ENCODE measurements at regions not wholly inside any gene's neighbourhood (a gene's known extent, or its start where the extent isn't known, plus 50 kb on each side); places are given as distances from the start of the nearest gene placed in this dataset.

DNA sequence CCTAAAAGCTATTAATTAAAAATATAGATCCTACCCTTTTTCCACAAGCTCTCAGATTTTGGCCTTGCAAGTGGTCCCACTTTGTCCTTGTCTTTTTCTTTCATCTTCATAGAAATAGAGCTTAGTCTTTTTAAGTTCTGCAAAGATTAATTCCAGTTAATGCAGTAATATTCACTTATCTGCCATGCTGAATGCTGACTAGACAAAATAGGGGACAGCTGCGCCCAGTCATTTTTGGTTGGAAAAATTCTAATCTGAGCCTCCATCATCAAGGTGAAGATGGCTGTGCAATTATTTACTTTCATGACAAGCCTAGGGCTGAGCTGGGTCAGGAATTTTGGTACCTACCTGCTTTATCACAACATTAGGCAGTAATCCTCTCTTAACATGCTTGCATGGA lies 241.3 kb upstream of the CXorf66 start:
- intact Hi-C loops (cut with DNase I; ENCODE audit: low total_unique reads), result no loop called here
- TF ChIP-seq POLR2A (IDR thresholded peaks at IDR 0.05), result no peak
- no peak for TF ChIP-seq CTCF (IDR thresholded peaks at IDR 0.05)
- WGBS, 2 donors, result 92 to 100% methylated on average over 1 of the region's 1 CpG
- no peak for DNase-seq (ENCODE audit: low spot score in 2 of 2)
- H3K4me3 ChIP-seq (ENCODE audit: low read depth, poor library complexity, severe bottlenecking), result no peak overlapping the region

DNA sequence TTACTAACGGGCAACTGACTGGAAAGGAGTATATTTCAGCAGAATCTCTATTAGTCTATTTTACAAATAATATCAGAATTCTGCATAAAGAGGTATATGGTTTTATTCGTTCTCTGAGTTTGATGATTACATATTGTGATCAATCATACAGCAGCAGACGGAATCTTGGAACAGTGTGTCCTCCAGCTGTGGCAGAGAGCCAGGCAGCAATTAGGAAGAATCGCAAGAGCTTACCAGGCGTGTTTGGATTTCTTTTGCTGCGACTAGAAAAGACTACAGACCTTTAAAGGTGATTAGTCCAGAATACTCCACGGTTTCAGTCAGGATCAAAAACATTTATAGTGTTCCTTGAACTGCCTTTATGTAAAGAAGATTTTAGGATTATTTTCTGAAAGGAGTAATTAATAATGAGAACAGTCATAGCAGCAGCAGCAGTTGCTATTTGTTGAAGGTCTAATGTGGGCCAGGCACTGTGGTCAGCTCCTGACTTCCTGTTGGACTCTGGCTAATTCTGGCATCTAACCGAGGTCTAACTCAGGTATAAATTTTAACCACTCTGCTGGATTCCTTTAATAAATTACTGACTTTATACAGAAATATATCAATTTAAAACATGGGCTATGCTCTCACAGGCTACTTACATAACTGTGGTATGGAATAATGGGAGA lies 225.3 kb upstream of the CXorf66 start:
- DNase-seq (ENCODE audit: low spot score in 2 of 2), result no peak
- TF ChIP-seq POLR2A (IDR thresholded peaks at IDR 0.05) (no peak), CTCF (IDR thresholded peaks at IDR 0.05) (no peak)
- 16 to 34% methylated on average over 8 of the region's 8 CpGs for WGBS, 2 donors
- intact Hi-C loops (cut with DNase I; ENCODE audit: low total_unique reads), result no loop called here
- H3K4me3 ChIP-seq (ENCODE audit: low read depth, poor library complexity, severe bottlenecking), result no peak overlapping the region

DNA sequence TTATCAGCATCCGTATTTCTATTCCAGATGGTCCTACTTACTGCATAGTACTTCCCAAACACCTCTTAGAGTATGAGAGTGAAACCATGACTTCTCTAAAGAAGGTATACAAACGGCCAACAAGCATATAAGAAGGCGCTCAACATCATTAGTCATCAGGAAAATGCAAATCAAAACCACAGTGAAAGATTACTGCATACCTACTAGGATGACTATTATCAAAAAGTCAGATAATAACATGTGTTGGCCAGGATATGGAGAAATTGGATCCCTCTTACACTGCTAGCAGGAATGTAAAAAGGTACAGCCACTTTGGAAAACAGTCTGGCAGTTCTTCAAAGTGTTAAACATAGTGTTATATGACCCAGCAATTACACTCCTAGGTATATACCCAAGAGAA lies 215.3 kb upstream of the CXorf66 start:
- no peak overlapping the region for H3K4me3 ChIP-seq (ENCODE audit: low read depth, poor library complexity, severe bottlenecking)
- no peak for DNase-seq (ENCODE audit: low spot score in 2 of 2)
- intact Hi-C loops (cut with DNase I; ENCODE audit: low total_unique reads), result no loop called here
- 50 to 52% methylated on average over 3 of the region's 3 CpGs for WGBS, 2 donors
- no peak for TF ChIP-seq POLR2A (IDR thresholded peaks at IDR 0.05)
- no peak for TF ChIP-seq CTCF (IDR thresholded peaks at IDR 0.05)

DNA sequence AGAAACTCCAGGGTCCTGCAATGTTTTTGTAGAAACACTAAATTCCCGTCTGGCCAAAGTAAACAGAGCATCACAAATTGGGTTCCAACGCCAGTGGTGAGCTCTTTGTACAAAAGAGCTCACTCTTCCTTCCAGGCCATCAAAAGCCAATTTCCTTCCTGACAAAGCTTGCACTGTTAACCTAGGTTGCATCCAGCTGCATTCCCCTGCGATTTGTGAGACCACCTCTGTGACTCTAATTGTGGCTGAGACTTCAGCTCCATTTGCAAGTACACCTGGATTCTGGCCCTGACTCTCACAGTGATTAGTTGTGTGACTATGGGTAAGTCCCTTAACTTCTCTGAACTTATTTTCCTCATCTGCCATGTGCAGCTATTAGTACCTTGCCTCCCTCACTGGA lies 212.5 kb upstream of the CXorf66 start:
- intact Hi-C loops (cut with DNase I; ENCODE audit: low total_unique reads), result no loop called here
- 43% methylated on average over 3 of the region's 3 CpGs for WGBS, 2 donors
- no peak for DNase-seq (ENCODE audit: low spot score in 2 of 2)
- TF ChIP-seq CTCF (IDR thresholded peaks at IDR 0.05) (no peak), POLR2A (IDR thresholded peaks at IDR 0.05) (no peak)
- no peak overlapping the region for H3K4me3 ChIP-seq (ENCODE audit: low read depth, poor library complexity, severe bottlenecking)

DNA sequence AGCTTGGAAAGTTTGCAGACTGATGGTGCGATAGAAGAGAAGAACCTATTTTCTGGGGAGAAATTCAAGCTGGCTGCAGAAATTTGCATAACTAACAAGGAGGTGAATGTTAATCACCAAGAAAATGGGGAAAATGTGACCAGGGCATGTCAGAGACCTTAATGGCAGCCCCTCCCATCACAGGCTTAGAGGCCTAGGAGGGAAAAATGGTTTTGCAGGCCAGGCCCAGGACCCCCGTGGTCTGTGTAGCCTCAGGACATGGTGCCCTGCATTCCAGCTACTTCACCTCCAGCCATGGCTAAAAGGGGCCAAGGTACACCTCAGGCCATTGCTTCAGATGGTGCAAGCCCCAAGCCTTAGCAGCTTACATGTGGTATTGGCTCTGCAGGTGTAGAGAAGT lies 207.1 kb upstream of the CXorf66 start:
- no peak for TF ChIP-seq POLR2A (IDR thresholded peaks at IDR 0.05)
- TF ChIP-seq CTCF (IDR thresholded peaks at IDR 0.05), result no peak
- intact Hi-C loops (cut with DNase I; ENCODE audit: low total_unique reads), result no loop called here
- no peak for DNase-seq (ENCODE audit: low spot score in 2 of 2)
- no peak overlapping the region for H3K4me3 ChIP-seq (ENCODE audit: low read depth, poor library complexity, severe bottlenecking)
- WGBS, 2 donors, result 83 to 87% methylated on average over 2 of the region's 2 CpGs

- 46 to 50% methylated on average over 2 of the region's 2 CpGs for WGBS, 2 donors
Observed at GRCh38 chrX:140167551-140167950, 202.2 kb upstream of the CXorf66 start.

More at GRCh38 chrX:140167551-140167950, 202.2 kb upstream of the CXorf66 start:
- intact Hi-C loops (cut with DNase I; ENCODE audit: low total_unique reads), result no loop called here
- DNase-seq (ENCODE audit: low spot score in 2 of 2), result no peak
- TF ChIP-seq POLR2A (IDR thresholded peaks at IDR 0.05) (no peak), CTCF (IDR thresholded peaks at IDR 0.05) (no peak)
- no peak overlapping the region for H3K4me3 ChIP-seq (ENCODE audit: low read depth, poor library complexity, severe bottlenecking)

Data from lower leg skin (tissue), 4 donors.